OCI-LY3 (cell line): ENCODE measurements at regions not wholly inside any gene's neighbourhood (a gene's known extent, or its start where the extent isn't known, plus 50 kb on each side); places are given as distances from the start of the nearest gene placed in this dataset.

ENCODE experiments used
- CTCF ChIP-seq: fragments of 200-600, 300-600 bp; sonication (generic); IDR thresholded peaks from 2 replicates; pipeline ENCODE4 v1.5.1; 2014; ENCODE audit warnings: antibody characterized with exemption, low read length, low read depth
- EZH2phosphoT487 ChIP-seq: fragments of 200-600 bp; shearing (Covaris generic); IDR thresholded peaks from 2 replicates; pipeline ENCODE4 v1.6.1; 2018; ENCODE audit warnings: antibody characterized with exemption, mixed run types, low read depth

GRCh38 chr7:124246262-124246863 is 213.5 kb upstream of the TMEM229A start:
- TF ChIP-seq CTCF: no peak
- no peak for TF ChIP-seq EZH2phosphoT487
